H1 (cell line): ENCODE measurements at regions not wholly inside any gene's neighbourhood (a gene's known extent, or its start where the extent isn't known, plus 50 kb on each side); places are given as distances from the start of the nearest gene placed in this dataset.
"Not testable (repeated sequence)": the region's sequence is repeated elsewhere in the genome, so short reads cannot be mapped to it uniquely, and the experiment has no call there.

Experiments used
- EZH2 ChIP-seq: fragments of 200-600 bp; sonication (generic); IDR thresholded peaks from 2 replicates; pipeline ENCODE4 v1.7.1; 2012; ENCODE audit warnings: low read depth, mild to moderate bottlenecking, moderate library complexity, low read length, inconsistent platforms; ENCODE audit not compliant: severe bottlenecking
- GABPA ChIP-seq: IDR thresholded peaks from 2 replicates; pipeline ENCODE4 v1.6.1; 2011; ENCODE audit warnings: mild to moderate bottlenecking, low read length, moderate library complexity, borderline replicate concordance; ENCODE audit not compliant: insufficient read depth
- GTF2F1 ChIP-seq: IDR thresholded peaks from 2 replicates; pipeline ENCODE4 v1.6.1; 2012; ENCODE audit warnings: low read depth, low read length, improper control_type of control experiment, borderline replicate concordance
- JUN ChIP-seq: IDR thresholded peaks from 2 replicates; pipeline ENCODE4 v1.6.1; 2011; ENCODE audit warnings: low read depth, mild to moderate bottlenecking, improper control_type of control experiment, low read length
- PHF8 ChIP-seq: fragments of 200-600 bp; sonication (generic); conservative IDR thresholded peaks from 2 replicates; pipeline ENCODE4 v1.7.1; 2012; ENCODE audit warnings: low read depth, mild to moderate bottlenecking, inconsistent platforms, low read length, moderate library complexity
- POLR2A ChIP-seq, 2 experiments: IDR thresholded peaks; 1 replicate in 1 of 2; 2 replicates in 1 of 2; pipeline ENCODE4 v1.6.1; 2011; ENCODE audit warnings: low read depth in 2 of 2, low read length in 2 of 2, mild to moderate bottlenecking in 2 of 2; ENCODE audit errors: control extremely low read depth in 1 of 2
- POLR2AphosphoS5 ChIP-seq: IDR thresholded peaks from 2 replicates; pipeline ENCODE4 v1.6.1; 2011; ENCODE audit warnings: low read depth, low read length
- RBBP5 ChIP-seq: IDR thresholded peaks from 2 replicates; pipeline ENCODE4 v1.7.1; 2012; ENCODE audit warnings: low read depth, mild to moderate bottlenecking, inconsistent platforms, low read length, moderate library complexity, borderline replicate concordance
- TAF1 ChIP-seq: IDR thresholded peaks from 2 replicates; pipeline ENCODE4 v1.6.1; 2011; ENCODE audit warnings: mild to moderate bottlenecking, low read depth, low read length
- TBP ChIP-seq: IDR thresholded peaks from 2 replicates; pipeline ENCODE4 v1.6.1; 2011; ENCODE audit warnings: low read depth, low read length, improper control_type of control experiment
- TF ChIP-seq, protein P1 (sequence below), 3 experiments: IDR thresholded peaks; 1 replicate in 2 of 3; 2 replicates in 1 of 3; pipeline versions ENCODE4 v1.5.1 to v1.6.1; 2011; ENCODE audit warnings: low read length in 3 of 3, mild to moderate bottlenecking in 3 of 3, inconsistent platforms in 2 of 3, low read depth in 1 of 3, moderate library complexity in 1 of 3; ENCODE audit not compliant: insufficient read depth in 1 of 3; ENCODE audit errors: control extremely low read depth in 1 of 3

- TF ChIP-seq POLR2A (IDR thresholded peaks at IDR 0.05; ENCODE audit: control extremely low read depth in 1 of 2, low read depth in 2 of 2, low read length in 2 of 2); EZH2; GABPA; GTF2F1; PHF8; TBP; POLR2AphosphoS5; JUN; TAF1; RBBP5: not testable (repeated sequence)
- TF ChIP-seq, protein P1, sequence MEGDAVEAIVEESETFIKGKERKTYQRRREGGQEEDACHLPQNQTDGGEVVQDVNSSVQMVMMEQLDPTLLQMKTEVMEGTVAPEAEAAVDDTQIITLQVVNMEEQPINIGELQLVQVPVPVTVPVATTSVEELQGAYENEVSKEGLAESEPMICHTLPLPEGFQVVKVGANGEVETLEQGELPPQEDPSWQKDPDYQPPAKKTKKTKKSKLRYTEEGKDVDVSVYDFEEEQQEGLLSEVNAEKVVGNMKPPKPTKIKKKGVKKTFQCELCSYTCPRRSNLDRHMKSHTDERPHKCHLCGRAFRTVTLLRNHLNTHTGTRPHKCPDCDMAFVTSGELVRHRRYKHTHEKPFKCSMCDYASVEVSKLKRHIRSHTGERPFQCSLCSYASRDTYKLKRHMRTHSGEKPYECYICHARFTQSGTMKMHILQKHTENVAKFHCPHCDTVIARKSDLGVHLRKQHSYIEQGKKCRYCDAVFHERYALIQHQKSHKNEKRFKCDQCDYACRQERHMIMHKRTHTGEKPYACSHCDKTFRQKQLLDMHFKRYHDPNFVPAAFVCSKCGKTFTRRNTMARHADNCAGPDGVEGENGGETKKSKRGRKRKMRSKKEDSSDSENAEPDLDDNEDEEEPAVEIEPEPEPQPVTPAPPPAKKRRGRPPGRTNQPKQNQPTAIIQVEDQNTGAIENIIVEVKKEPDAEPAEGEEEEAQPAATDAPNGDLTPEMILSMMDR (IDR thresholded peaks at IDR 0.05; ENCODE audit: control extremely low read depth in 1 of 3, insufficient read depth in 1 of 3, low read depth in 1 of 3, low read length in 3 of 3) = not testable (repeated sequence)
These were observed 311.4 kb upstream of the WSB1 start for GRCh38 chr17:26982563-26982962.
